GM18951 (cell line): ENCODE measurements at regions not wholly inside any gene's neighbourhood (a gene's known extent, or its start where the extent isn't known, plus 50 kb on each side); places are given as distances from the start of the nearest gene placed in this dataset.

Source experiments
- POLR2A ChIP-seq: IDR thresholded peaks from 4 replicates; pipeline ENCODE4 v1.6.1; 2011; ENCODE audit warnings: mild to moderate bottlenecking; ENCODE audit not compliant: insufficient read length, insufficient read depth; ENCODE audit errors: extremely low read depth
- in situ Hi-C: fragments of 300-500 bp; cut with MboI; formaldehyde crosslinking; loops from one replicate; pipeline ENCODE4 v1.12.0; 2022; ENCODE audit warnings: low sequenced_read_pairs, mixed read lengths, inconsistent platforms; ENCODE audit not compliant: unreplicated experiment

- in situ Hi-C loops, result no loop called here
These were observed 612.5 kb downstream of the METTL4 start for GRCh38 chr18:1958798-1959197.

GRCh38 chr18:1965016-1965415 is 606.3 kb downstream of the METTL4 start:
- in situ Hi-C loops, result no loop called here
- TF ChIP-seq POLR2A, result no peak

More at GRCh38 chr18:1958798-1959197, 612.5 kb downstream of the METTL4 start:
- TF ChIP-seq POLR2A, result no peak

GRCh38 chr18:1965541-1965940 is 605.8 kb downstream of the METTL4 start:
- in situ Hi-C loops, result no loop called here
- no peak for TF ChIP-seq POLR2A

- in situ Hi-C loops, result no loop called here
These were observed 602.4 kb downstream of the METTL4 start for GRCh38 chr18:1968801-1969498.

GRCh38 chr18:1976484-1976883 is 594.8 kb downstream of the METTL4 start:
- TF ChIP-seq POLR2A, result no peak
- in situ Hi-C loops, result no loop called here

More at GRCh38 chr18:1968801-1969498, 602.4 kb downstream of the METTL4 start:
- no peak for TF ChIP-seq POLR2A

GRCh38 chr18:1982056-1982455 is 589.2 kb downstream of the METTL4 start:
- TF ChIP-seq POLR2A, result no peak
- in situ Hi-C loops, result no loop called here

GRCh38 chr18:1983746-1984515 is 587.4 kb downstream of the METTL4 start:
- TF ChIP-seq POLR2A, result no peak
- in situ Hi-C loops, result no loop called here

GRCh38 chr18:1993866-1994265 is 577.4 kb downstream of the METTL4 start:
- TF ChIP-seq POLR2A, result no peak
- in situ Hi-C loops, result no loop called here

GRCh38 chr18:1994471-1994870 is 576.8 kb downstream of the METTL4 start:
- in situ Hi-C loops, result no loop called here
- no peak for TF ChIP-seq POLR2A

GRCh38 chr18:1995041-1995612 is 576.2 kb downstream of the METTL4 start:
- in situ Hi-C loops, result no loop called here
- no peak for TF ChIP-seq POLR2A

- in situ Hi-C loops, result no loop called here
- no peak for TF ChIP-seq POLR2A
These were observed 573.2 kb downstream of the METTL4 start for GRCh38 chr18:1998121-1998520.

GRCh38 chr18:1999387-1999786 is 571.9 kb downstream of the METTL4 start:
- TF ChIP-seq POLR2A, result no peak
- in situ Hi-C loops, result no loop called here

GRCh38 chr18:2002151-2002550 is 569.2 kb downstream of the METTL4 start:
- TF ChIP-seq POLR2A, result no peak
- in situ Hi-C loops, result no loop called here

GRCh38 chr18:2002604-2003003 is 568.7 kb downstream of the METTL4 start:
- in situ Hi-C loops, result no loop called here
- no peak for TF ChIP-seq POLR2A
